B cell (primary cell): ENCODE measurements at regions not wholly inside any gene's neighbourhood (a gene's known extent, or its start where the extent isn't known, plus 50 kb on each side); places are given as distances from the start of the nearest gene placed in this dataset.

Source experiments
- ATAC-seq: fragments of 200-7000 bp; cut with Tn5 transposase; one replicate; pipeline ENCODE4 v1.10.0; 2021; ENCODE audit warnings: low read depth, mild to moderate bottlenecking, moderate number of reproducible peaks, moderate library complexity
- CTCF ChIA-PET: fragments of 350-600 bp; sonication (Branson Sonifier 250); formaldehyde crosslinking; loops from one replicate; lab custom pipeline; 2021; ENCODE audit warnings: antibody characterized with exemption, inconsistent platforms; lab: Charles Lee
- POLR2A ChIA-PET: fragments of 350-600 bp; sonication (Branson Sonifier 250); formaldehyde crosslinking; loops from one replicate; lab custom pipeline; 2021; ENCODE audit warnings: antibody characterized with exemption; lab: Charles Lee
- DNase-seq: peaks from one replicate; pipeline ENCODE4 v3.0.0; 2013
- H2AFZ ChIP-seq: 2 replicates; pipeline ENCODE4 v1.6.1; 2012; ENCODE audit warnings: mild to moderate bottlenecking, low read depth, low read length; ENCODE audit not compliant: insufficient read depth, poor library complexity, severe bottlenecking
- H3K27ac ChIP-seq, 2 donors: 1 replicate in 1 of 2; 2 replicates in 1 of 2; pipeline ENCODE4 v1.5.1; 2012 to 2013; ENCODE audit warnings: low read length in 2 of 2, mild to moderate bottlenecking in 2 of 2, moderate library complexity in 1 of 2
- H3K27me3 ChIP-seq, 4 experiments: fragments of 200-600 bp in 1 of 4; sonication (generic) in 1 of 4; replicated peaks in 1 of 4; 1 replicate in 2 of 4; 2 replicates in 2 of 4; pipeline versions ENCODE4 v1.6.1 to v1.7.0; 2013 to 2016; ENCODE audit warnings: low read length in 3 of 4, mild to moderate bottlenecking in 2 of 4, mixed read lengths in 1 of 4, moderate library complexity in 1 of 4; ENCODE audit not compliant: insufficient read depth in 4 of 4, control insufficient read depth in 3 of 4; ENCODE audit errors: control extremely low read depth in 1 of 4
- H3K36me3 ChIP-seq, 2 experiments: replicated peaks in 1 of 2; 1 replicate in 1 of 2; 2 replicates in 1 of 2; pipeline versions ENCODE4 v1.6.1 to v1.7.1; 2013; ENCODE audit warnings: low read length in 1 of 2; ENCODE audit not compliant: insufficient read depth in 2 of 2, control insufficient read depth in 1 of 2; ENCODE audit errors: control extremely low read depth in 1 of 2, extremely low read depth in 1 of 2
- H3K4me1 ChIP-seq, 2 donors: fragments of 200-600 bp in 1 of 2; sonication (generic) in 1 of 2; 1 replicate in 1 of 2; 2 replicates in 1 of 2; pipeline versions ENCODE4 v1.5.1 to v1.6.1; 2013 to 2017; ENCODE audit warnings: low read length in 2 of 2; ENCODE audit not compliant: control insufficient read depth in 2 of 2, insufficient read depth in 2 of 2
- H3K4me2 ChIP-seq: replicated peaks from 2 replicates; pipeline ENCODE3; 2012; ENCODE audit warnings: mild to moderate bottlenecking, low read depth, low read length; ENCODE audit not compliant: poor library complexity, severe bottlenecking
- H3K4me3 ChIP-seq, 5 experiments: fragments of 200-600 bp in 1 of 5; sonication (generic) in 1 of 5; 1 replicate in 3 of 5; 2 replicates in 2 of 5; pipeline versions ENCODE4 v1.5.1 to v1.7.0; 2011 to 2016; ENCODE audit warnings: low read length in 4 of 5, mild to moderate bottlenecking in 4 of 5, low read depth in 2 of 5, control low read depth in 1 of 5, moderate library complexity in 1 of 5; ENCODE audit not compliant: insufficient read depth in 1 of 5; ENCODE audit errors: control extremely low read depth in 1 of 5, extremely low read depth in 1 of 5
- H3K79me2 ChIP-seq: fragments of 200-600 bp; sonication (generic); one replicate; pipeline ENCODE4 v1.6.0; 2016; ENCODE audit warnings: low read length; ENCODE audit not compliant: control insufficient read depth, insufficient read depth
- H3K9ac ChIP-seq: fragments of 200-600 bp; sonication (generic); 2 replicates; pipeline ENCODE4 v1.6.1; 2017; ENCODE audit warnings: mild to moderate bottlenecking, low read length, moderate library complexity
- H3K9me3 ChIP-seq, 3 donors: one replicate each; pipeline versions ENCODE4 v1.6.1 to v1.7.1; 2013; ENCODE audit warnings: low read length in 2 of 3; ENCODE audit not compliant: control insufficient read depth in 2 of 3, insufficient read depth in 1 of 3; ENCODE audit errors: control extremely low read depth in 1 of 3
- H4K20me1 ChIP-seq: 2 replicates; pipeline ENCODE4 v1.6.0; 2012; ENCODE audit warnings: mild to moderate bottlenecking, low read length; ENCODE audit not compliant: insufficient read depth, control insufficient read depth, poor library complexity, severe bottlenecking
- H3K27ac Mint-ChIP-seq: one replicate; pipeline ENCODE4 v1.8.0; 2021; ENCODE audit warnings: mixed read lengths
- H3K27me3 Mint-ChIP-seq: one replicate; pipeline ENCODE4 v1.8.0; 2021; ENCODE audit warnings: mixed read lengths
- H3K4me1 Mint-ChIP-seq: one replicate; pipeline ENCODE4 v1.8.0; 2021; ENCODE audit warnings: mixed read lengths
- H3K4me3 Mint-ChIP-seq: one replicate; pipeline ENCODE4 v1.8.0; 2021; ENCODE audit warnings: mixed read lengths
- H3K9me3 Mint-ChIP-seq: one replicate; pipeline ENCODE4 v1.8.0; 2022; ENCODE audit warnings: mixed read lengths; ENCODE audit not compliant: insufficient read depth
- EZH2 ChIP-seq: IDR thresholded peaks from 2 replicates; pipeline ENCODE4 v1.6.1; 2012; ENCODE audit warnings: borderline replicate concordance, low read depth, mild to moderate bottlenecking, moderate library complexity, low read length; ENCODE audit not compliant: insufficient read depth, poor library complexity, severe bottlenecking
- WGBS: methylation state at CpG from one replicate; pipeline ENCODE4 v1.1.5; 2013; ENCODE audit warnings: missing lambda C conversion rate; ENCODE audit not compliant: insufficient coverage; 5-methylcytosine and 5-hydroxymethylcytosine counted together
- intact Hi-C: fragments of 100-400 bp; cut with micrococcal nuclease; formaldehyde crosslinking; loops from one replicate; pipeline ENCODE4 v1.10.0; 2022
- TF ChIP-seq, protein P1 (sequence below): fragments of 200-600 bp; IDR thresholded peaks from one replicate; pipeline ENCODE4 v1.8.0; 2022; ENCODE audit warnings: antibody characterized with exemption, mild to moderate bottlenecking

DNA sequence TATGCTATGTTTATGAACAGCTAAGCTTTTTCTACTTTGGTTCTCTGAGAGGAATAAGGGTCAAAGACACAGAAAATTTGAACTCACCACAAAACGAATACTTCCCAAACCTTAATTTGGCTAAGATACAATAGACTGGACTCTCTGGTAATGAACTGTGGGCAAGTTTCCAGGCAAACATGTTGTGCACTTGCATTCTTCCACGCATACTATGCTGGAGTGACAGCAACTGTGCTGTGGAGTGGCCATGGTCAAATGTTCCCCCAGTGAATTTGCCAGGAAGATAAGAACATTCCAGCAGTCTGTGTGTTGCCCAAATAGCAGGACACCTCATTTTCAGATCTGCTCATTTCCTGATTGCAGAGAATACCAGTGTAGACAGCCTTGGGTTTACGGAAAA is 275.3 kb upstream of the IL12B start:
- no peak overlapping the region for H3K9ac ChIP-seq
- CTCF ChIA-PET: no interaction called here
- ATAC-seq (no peak), DNase-seq (no peak)
- H3K9me3 Mint-ChIP-seq: peaks cover 8% of the 10 kb centered on the region
- H3K9me3 ChIP-seq: peaks cover 0 to 4% (median 2%) of the 10 kb centered on the region in 3 donors
- no peak overlapping the region for H3K27ac Mint-ChIP-seq
- H3K27me3 ChIP-seq: peaks cover 0 to 3% (median 0%) of the 10 kb centered on the region in 4 experiments
- TF ChIP-seq, protein P1, sequence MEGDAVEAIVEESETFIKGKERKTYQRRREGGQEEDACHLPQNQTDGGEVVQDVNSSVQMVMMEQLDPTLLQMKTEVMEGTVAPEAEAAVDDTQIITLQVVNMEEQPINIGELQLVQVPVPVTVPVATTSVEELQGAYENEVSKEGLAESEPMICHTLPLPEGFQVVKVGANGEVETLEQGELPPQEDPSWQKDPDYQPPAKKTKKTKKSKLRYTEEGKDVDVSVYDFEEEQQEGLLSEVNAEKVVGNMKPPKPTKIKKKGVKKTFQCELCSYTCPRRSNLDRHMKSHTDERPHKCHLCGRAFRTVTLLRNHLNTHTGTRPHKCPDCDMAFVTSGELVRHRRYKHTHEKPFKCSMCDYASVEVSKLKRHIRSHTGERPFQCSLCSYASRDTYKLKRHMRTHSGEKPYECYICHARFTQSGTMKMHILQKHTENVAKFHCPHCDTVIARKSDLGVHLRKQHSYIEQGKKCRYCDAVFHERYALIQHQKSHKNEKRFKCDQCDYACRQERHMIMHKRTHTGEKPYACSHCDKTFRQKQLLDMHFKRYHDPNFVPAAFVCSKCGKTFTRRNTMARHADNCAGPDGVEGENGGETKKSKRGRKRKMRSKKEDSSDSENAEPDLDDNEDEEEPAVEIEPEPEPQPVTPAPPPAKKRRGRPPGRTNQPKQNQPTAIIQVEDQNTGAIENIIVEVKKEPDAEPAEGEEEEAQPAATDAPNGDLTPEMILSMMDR: no peak
- TF ChIP-seq EZH2: no peak
- POLR2A ChIA-PET: no interaction called here
- H4K20me1 ChIP-seq: no peaks in the 10 kb centered on the region
- H3K4me2 ChIP-seq: no peak overlapping the region
- no peaks in the 10 kb centered on the region for H3K4me1 ChIP-seq
- intact Hi-C loops: no loop called here
- H3K27me3 Mint-ChIP-seq: peaks cover 3% of the 10 kb centered on the region
- H2AFZ ChIP-seq: no peak overlapping the region
- WGBS: 100% methylated on average over 1 of the region's 3 CpGs
- no peaks in the 10 kb centered on the region for H3K4me1 Mint-ChIP-seq
- H3K27ac ChIP-seq: no peak overlapping the region
- no peak overlapping the region for H3K4me3 ChIP-seq
- H3K4me3 Mint-ChIP-seq: no peak overlapping the region
- no peaks in the 10 kb centered on the region for H3K36me3 ChIP-seq
- no peaks in the 10 kb centered on the region for H3K79me2 ChIP-seq

DNA sequence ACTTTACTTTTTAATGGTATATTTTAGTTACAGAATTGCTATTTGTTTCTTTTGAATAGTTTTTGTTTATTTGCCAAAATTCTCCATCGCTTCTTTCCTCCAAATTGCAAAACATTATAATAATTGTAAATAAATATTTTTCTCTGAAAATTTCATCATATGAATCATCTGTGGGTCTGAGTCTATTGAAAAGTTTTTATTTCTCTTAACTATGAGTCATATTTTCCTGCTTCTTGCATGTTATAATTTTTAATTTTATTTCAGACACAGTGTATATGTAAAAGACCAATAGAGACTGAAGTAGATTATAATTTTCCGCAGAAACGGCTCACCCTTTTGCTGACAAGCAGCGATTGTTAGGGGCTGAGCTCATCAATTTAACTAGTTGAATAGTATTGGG is 279.1 kb upstream of the IL12B start:
- intact Hi-C loops: no loop called here

More for the DNA sequence above, 279.1 kb upstream of the IL12B start:
- no peak overlapping the region for H2AFZ ChIP-seq
- no peaks in the 10 kb centered on the region for H3K79me2 ChIP-seq
- no peak overlapping the region for H3K9ac ChIP-seq
- H3K4me2 ChIP-seq: no peak overlapping the region
- no peaks in the 10 kb centered on the region for H3K36me3 ChIP-seq
- ATAC-seq (no peak), DNase-seq (no peak)
- no peak overlapping the region for H3K4me3 ChIP-seq
- Mint-ChIP-seq H3K27me3 (peaks cover 6% of the 10 kb centered on the region), H3K4me3 (no peak overlapping the region), H3K27ac (no peak overlapping the region), H3K9me3 (no peaks in the 10 kb centered on the region), H3K4me1 (no peaks in the 10 kb centered on the region)
- POLR2A ChIA-PET: no interaction called here
- no peaks in the 10 kb centered on the region for H3K27me3 ChIP-seq
- no peaks in the 10 kb centered on the region for H3K9me3 ChIP-seq
- TF ChIP-seq EZH2: no peak
- TF ChIP-seq, protein P1: no peak
- CTCF ChIA-PET: no interaction called here
- H4K20me1 ChIP-seq: no peaks in the 10 kb centered on the region
- no peak overlapping the region for H3K27ac ChIP-seq
- H3K4me1 ChIP-seq: no peaks in the 10 kb centered on the region
- 100% methylated on average over 2 of the region's 4 CpGs for WGBS
